COLO829 (cell line): ENCODE measurements at regions not wholly inside any gene's neighbourhood (a gene's known extent, or its start where the extent isn't known, plus 50 kb on each side); places are given as distances from the start of the nearest gene placed in this dataset.

Experiments
- DNase-seq: peaks from one replicate; pipeline ENCODE4 v3.0.0; 2012; ENCODE audit warnings: low spot score

GRCh38 chr10:106520698-106521097, 643.8 kb downstream of the SORCS1 start:
- no peak for DNase-seq

GRCh38 chr10:106519376-106520030, 645.0 kb downstream of the SORCS1 start:
- no peak for DNase-seq

GRCh38 chr10:106515206-106515790, 649.2 kb downstream of the SORCS1 start:
- DNase-seq = no peak

- peak; percentile 57 for DNase-seq
Observed at GRCh38 chr10:106513352-106513771, 651.1 kb downstream of the SORCS1 start.

GRCh38 chr10:106511917-106512316, 652.6 kb downstream of the SORCS1 start:
- no peak for DNase-seq

- DNase-seq = no peak
Observed at GRCh38 chr10:106508950-106509349, 655.6 kb downstream of the SORCS1 start.

- no peak for DNase-seq
Observed at GRCh38 chr10:106506526-106507283, 657.8 kb downstream of the SORCS1 start.

GRCh38 chr10:106504536-106504935, 660.0 kb downstream of the SORCS1 start:
- no peak for DNase-seq

GRCh38 chr10:106502641-106503040, 661.9 kb downstream of the SORCS1 start:
- no peak for DNase-seq

GRCh38 chr10:106500925-106501525, 663.5 kb downstream of the SORCS1 start:
- DNase-seq = no peak

- no peak for DNase-seq
Observed at GRCh38 chr10:106500041-106500924, 664.2 kb downstream of the SORCS1 start.

- no peak for DNase-seq
Observed at GRCh38 chr10:106499448-106499847, 665.1 kb downstream of the SORCS1 start.

GRCh38 chr10:106498675-106499074, 665.8 kb downstream of the SORCS1 start:
- DNase-seq = no peak

GRCh38 chr10:106495931-106496330, 668.6 kb downstream of the SORCS1 start:
- DNase-seq = no peak

- no peak for DNase-seq
Observed at GRCh38 chr10:106493751-106494150, 670.8 kb downstream of the SORCS1 start.

- no peak for DNase-seq
Observed at GRCh38 chr10:106493226-106493625, 671.3 kb downstream of the SORCS1 start.

- DNase-seq = no peak
Observed at GRCh38 chr10:106487726-106488125, 676.8 kb downstream of the SORCS1 start.

GRCh38 chr10:106481598-106482275, 682.8 kb downstream of the SORCS1 start:
- DNase-seq = no peak

- DNase-seq = no peak
Observed at GRCh38 chr10:106479636-106480035, 684.9 kb downstream of the SORCS1 start.

- DNase-seq = no peak
Observed at GRCh38 chr10:106474876-106475275, 689.6 kb downstream of the SORCS1 start.

GRCh38 chr10:106473129-106473685, 691.3 kb downstream of the SORCS1 start:
- no peak for DNase-seq
